ENCODE measurements at regions not wholly inside any gene's neighbourhood (a gene's known extent, or its start where the extent isn't known, plus 50 kb on each side); places are given as distances from the start of the nearest gene placed in this dataset.

DNA sequence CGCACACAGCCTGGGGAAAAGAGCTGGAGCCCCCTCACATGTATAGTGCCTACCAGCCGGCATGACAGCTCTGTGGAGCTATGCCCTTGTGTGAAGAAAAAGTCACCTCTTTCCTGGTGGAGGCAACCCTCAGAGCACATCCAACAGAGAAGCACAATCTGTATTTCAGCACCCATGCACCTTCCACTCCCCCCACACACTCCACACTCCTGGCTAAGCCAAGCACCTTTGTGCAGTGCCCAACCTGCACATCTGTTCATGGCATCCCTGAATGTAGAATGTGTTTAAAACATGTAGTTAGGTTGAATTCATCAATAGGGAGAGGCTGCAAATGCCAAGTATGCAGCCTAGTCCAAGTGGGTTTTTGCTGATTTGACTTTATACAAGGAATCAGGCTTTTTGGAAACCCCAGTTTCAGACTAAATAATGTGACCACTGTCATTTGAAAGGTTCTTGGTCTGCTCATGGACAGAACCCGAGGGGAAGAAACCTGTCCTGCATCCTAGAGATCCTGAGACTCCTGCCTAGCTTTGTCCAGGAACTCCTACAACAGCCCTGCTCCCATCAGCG lies 197.1 kb downstream of the TOMM20 start:
- no peak for TF ChIP-seq NFYB (CRISPR knock-in tag; IDR thresholded peaks at IDR 0.05)
- no peak for TF ChIP-seq ZBTB42 (CRISPR knock-in tag; IDR thresholded peaks at IDR 0.05)
- TF ChIP-seq MTA1 (CRISPR knock-in tag; IDR thresholded peaks at IDR 0.05; ENCODE audit: borderline replicate concordance) = no peak
- TF ChIP-seq, protein P1, sequence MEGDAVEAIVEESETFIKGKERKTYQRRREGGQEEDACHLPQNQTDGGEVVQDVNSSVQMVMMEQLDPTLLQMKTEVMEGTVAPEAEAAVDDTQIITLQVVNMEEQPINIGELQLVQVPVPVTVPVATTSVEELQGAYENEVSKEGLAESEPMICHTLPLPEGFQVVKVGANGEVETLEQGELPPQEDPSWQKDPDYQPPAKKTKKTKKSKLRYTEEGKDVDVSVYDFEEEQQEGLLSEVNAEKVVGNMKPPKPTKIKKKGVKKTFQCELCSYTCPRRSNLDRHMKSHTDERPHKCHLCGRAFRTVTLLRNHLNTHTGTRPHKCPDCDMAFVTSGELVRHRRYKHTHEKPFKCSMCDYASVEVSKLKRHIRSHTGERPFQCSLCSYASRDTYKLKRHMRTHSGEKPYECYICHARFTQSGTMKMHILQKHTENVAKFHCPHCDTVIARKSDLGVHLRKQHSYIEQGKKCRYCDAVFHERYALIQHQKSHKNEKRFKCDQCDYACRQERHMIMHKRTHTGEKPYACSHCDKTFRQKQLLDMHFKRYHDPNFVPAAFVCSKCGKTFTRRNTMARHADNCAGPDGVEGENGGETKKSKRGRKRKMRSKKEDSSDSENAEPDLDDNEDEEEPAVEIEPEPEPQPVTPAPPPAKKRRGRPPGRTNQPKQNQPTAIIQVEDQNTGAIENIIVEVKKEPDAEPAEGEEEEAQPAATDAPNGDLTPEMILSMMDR (CRISPR knock-in tag; IDR thresholded peaks at IDR 0.05) = no peak
- TF ChIP-seq ZNF776 (CRISPR knock-in tag; IDR thresholded peaks at IDR 0.05) = no peak
- TF ChIP-seq ZNF615 (CRISPR knock-in tag; IDR thresholded peaks at IDR 0.05; ENCODE audit: borderline replicate concordance) = no peak
- TF ChIP-seq KDM6A (CRISPR knock-in tag; IDR thresholded peaks at IDR 0.05; ENCODE audit: low read depth) = no peak
- TF ChIP-seq, protein P2, sequence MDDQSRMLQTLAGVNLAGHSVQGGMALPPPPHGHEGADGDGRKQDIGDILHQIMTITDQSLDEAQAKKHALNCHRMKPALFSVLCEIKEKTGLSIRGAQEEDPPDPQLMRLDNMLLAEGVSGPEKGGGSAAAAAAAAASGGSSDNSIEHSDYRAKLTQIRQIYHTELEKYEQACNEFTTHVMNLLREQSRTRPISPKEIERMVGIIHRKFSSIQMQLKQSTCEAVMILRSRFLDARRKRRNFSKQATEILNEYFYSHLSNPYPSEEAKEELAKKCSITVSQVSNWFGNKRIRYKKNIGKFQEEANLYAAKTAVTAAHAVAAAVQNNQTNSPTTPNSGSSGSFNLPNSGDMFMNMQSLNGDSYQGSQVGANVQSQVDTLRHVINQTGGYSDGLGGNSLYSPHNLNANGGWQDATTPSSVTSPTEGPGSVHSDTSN (CRISPR knock-in tag; IDR thresholded peaks at IDR 0.05; ENCODE audit: borderline replicate concordance) = no peak
- TF ChIP-seq SP1 (IDR thresholded peaks at IDR 0.05) = no peak
- no peak for TF ChIP-seq SP1 (CRISPR knock-in tag; IDR thresholded peaks at IDR 0.05)
- no peak for TF ChIP-seq ZNF841 (CRISPR knock-in tag; IDR thresholded peaks at IDR 0.05; ENCODE audit: borderline replicate concordance)
- TF ChIP-seq XBP1 (CRISPR knock-in tag; IDR thresholded peaks at IDR 0.05) = no peak
